ENCODE measurements at regions not wholly inside any gene's neighbourhood (a gene's known extent, or its start where the extent isn't known, plus 50 kb on each side); places are given as distances from the start of the nearest gene placed in this dataset.

GRCh38 chr2:9773903-9774239 lies 69.4 kb upstream of the TAF1B start:
- no peak for DNase-seq

- no peak for DNase-seq
These were observed 69.0 kb upstream of the TAF1B start for GRCh38 chr2:9774266-9774665.

- no peak for DNase-seq
These were observed 67.9 kb upstream of the TAF1B start for GRCh38 chr2:9775351-9775750.

- DNase-seq = no peak
These were observed 67.1 kb upstream of the TAF1B start for GRCh38 chr2:9775999-9776712.

- no peak for DNase-seq
These were observed 66.2 kb upstream of the TAF1B start for GRCh38 chr2:9777081-9777480.

- no peak for DNase-seq
These were observed 65.3 kb upstream of the TAF1B start for GRCh38 chr2:9778012-9778411.

GRCh38 chr2:9778471-9779316 lies 64.6 kb upstream of the TAF1B start:
- no peak for DNase-seq

GRCh38 chr2:9779596-9780264 lies 63.5 kb upstream of the TAF1B start:
- DNase-seq = no peak

GRCh38 chr2:9780368-9781130 lies 62.7 kb upstream of the TAF1B start:
- DNase-seq = no peak

- DNase-seq = no peak
These were observed 62.0 kb upstream of the TAF1B start for GRCh38 chr2:9781252-9781651.

GRCh38 chr2:9782197-9782719 lies 61.0 kb upstream of the TAF1B start:
- no peak for DNase-seq

- no peak for DNase-seq
These were observed 53.9 kb upstream of the TAF1B start for GRCh38 chr2:9789371-9789770.

GRCh38 chr2:9790702-9791225 lies 52.5 kb upstream of the TAF1B start:
- DNase-seq = no peak

- DNase-seq = no peak
These were observed 51.6 kb upstream of the TAF1B start for GRCh38 chr2:9791711-9792110.

GRCh38 chr2:9793156-9793917 lies 49.9 kb upstream of the TAF1B start:
- DNase-seq = no peak
